ENCODE measurements at regions not wholly inside any gene's neighbourhood (a gene's known extent, or its start where the extent isn't known, plus 50 kb on each side); places are given as distances from the start of the nearest gene placed in this dataset.

DNA sequence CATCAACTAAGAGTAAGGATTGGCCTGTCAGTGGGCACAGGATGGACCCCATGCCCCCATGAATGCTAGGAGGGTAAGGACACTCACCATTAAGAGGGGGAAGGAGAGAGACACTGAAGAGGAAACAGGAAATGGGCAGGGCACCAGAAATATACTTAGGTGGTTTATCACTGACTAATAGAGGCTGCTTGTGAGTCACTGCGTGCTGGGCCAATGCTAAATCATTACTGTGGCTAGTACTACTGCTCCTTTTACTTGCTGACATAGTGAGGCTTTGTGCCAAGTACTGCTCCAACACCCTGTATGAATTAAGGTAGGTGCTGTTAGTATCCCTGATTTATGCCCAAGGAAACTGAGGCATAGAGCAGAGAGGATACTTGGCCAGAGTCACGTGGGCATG lies 130.4 kb upstream of the FRMPD4 start:
- TF ChIP-seq, protein P1, sequence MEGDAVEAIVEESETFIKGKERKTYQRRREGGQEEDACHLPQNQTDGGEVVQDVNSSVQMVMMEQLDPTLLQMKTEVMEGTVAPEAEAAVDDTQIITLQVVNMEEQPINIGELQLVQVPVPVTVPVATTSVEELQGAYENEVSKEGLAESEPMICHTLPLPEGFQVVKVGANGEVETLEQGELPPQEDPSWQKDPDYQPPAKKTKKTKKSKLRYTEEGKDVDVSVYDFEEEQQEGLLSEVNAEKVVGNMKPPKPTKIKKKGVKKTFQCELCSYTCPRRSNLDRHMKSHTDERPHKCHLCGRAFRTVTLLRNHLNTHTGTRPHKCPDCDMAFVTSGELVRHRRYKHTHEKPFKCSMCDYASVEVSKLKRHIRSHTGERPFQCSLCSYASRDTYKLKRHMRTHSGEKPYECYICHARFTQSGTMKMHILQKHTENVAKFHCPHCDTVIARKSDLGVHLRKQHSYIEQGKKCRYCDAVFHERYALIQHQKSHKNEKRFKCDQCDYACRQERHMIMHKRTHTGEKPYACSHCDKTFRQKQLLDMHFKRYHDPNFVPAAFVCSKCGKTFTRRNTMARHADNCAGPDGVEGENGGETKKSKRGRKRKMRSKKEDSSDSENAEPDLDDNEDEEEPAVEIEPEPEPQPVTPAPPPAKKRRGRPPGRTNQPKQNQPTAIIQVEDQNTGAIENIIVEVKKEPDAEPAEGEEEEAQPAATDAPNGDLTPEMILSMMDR (IDR thresholded peaks at IDR 0.05) = no peak
- TF ChIP-seq EP300 (IDR thresholded peaks at IDR 0.05) (no peak), POLR2A (IDR thresholded peaks at IDR 0.05) (no peak), POLR2AphosphoS5 (IDR thresholded peaks at IDR 0.05) (no peak)
- WGBS, 2 donors (ENCODE audit: low coverage in 1 of 2) = 67 to 71% methylated on average over 1 of the region's 2 CpGs
- H3K27me3 ChIP-seq = no peaks in the 10 kb centered on the region
- H3K4me3 ChIP-seq = no peak overlapping the region
- ATAC-seq = no peak
- no peaks in the 10 kb centered on the region for H3K4me1 ChIP-seq
- no peaks in the 10 kb centered on the region for H3K36me3 ChIP-seq
- no peaks in the 10 kb centered on the region for H3K9me3 ChIP-seq
- H3K27ac ChIP-seq = no peak overlapping the region

DNA sequence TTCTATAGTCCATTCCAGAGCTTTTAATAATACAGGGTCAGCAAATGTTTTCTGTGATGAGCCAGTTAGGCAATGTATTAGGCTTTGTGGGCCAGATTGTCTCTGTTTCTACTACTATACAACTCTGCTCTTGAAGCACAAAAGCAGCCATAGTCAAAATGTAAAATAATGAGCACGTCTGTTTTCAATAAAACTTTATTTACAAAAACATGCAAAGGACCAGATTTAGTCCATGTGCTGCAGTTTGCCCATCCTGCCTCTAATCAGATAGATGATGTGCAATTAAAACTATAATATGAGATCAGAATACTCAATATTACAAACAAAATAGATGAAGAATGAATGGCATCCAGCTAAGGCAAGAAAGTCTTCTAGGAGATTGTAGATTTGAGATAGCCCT lies 127.8 kb upstream of the FRMPD4 start:
- ATAC-seq = no peak
- H3K27ac ChIP-seq = no peak overlapping the region
- no peaks in the 10 kb centered on the region for H3K36me3 ChIP-seq
- no peaks in the 10 kb centered on the region for H3K27me3 ChIP-seq
- TF ChIP-seq EP300 (IDR thresholded peaks at IDR 0.05) (no peak), POLR2AphosphoS5 (IDR thresholded peaks at IDR 0.05) (no peak), POLR2A (IDR thresholded peaks at IDR 0.05) (no peak)
- TF ChIP-seq, protein P1 (IDR thresholded peaks at IDR 0.05) = no peak
- H3K4me3 ChIP-seq = no peak overlapping the region
- 17% methylated on average over 1 of the region's 1 CpG; no CpG with 5 or more reads in 1 of the 2 donors for WGBS, 2 donors (ENCODE audit: low coverage in 1 of 2)
- no peaks in the 10 kb centered on the region for H3K4me1 ChIP-seq
- no peaks in the 10 kb centered on the region for H3K9me3 ChIP-seq

DNA sequence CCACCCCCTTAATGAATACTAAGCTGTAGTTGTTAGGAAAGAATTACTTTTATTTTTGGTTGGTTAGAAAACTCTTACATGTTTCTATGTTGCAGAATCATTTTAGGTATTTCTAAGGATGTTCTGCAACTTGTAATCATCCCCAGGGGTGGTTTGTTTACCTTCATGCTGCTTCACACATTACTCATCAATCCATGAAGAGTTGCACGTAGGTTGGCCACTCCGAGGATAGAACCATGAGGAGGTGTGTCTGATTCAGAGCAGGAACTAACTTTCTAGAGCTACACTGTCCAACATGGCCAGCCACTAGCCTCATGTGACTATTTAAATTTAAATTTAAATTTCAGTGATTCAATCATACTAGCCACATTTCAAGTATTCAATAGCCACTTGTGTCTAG lies 127.2 kb upstream of the FRMPD4 start:
- ATAC-seq = no peak
- no peak for TF ChIP-seq EP300 (IDR thresholded peaks at IDR 0.05)
- TF ChIP-seq, protein P1 (IDR thresholded peaks at IDR 0.05) = no peak
- no peaks in the 10 kb centered on the region for H3K9me3 ChIP-seq
- no peaks in the 10 kb centered on the region for H3K4me1 ChIP-seq
- no peaks in the 10 kb centered on the region for H3K36me3 ChIP-seq
- H3K4me3 ChIP-seq = no peak overlapping the region
- 59 to 86% methylated on average over 2 of the region's 2 CpGs for WGBS, 2 donors (ENCODE audit: low coverage in 1 of 2)
- H3K27ac ChIP-seq = no peak overlapping the region
- no peaks in the 10 kb centered on the region for H3K27me3 ChIP-seq

DNA sequence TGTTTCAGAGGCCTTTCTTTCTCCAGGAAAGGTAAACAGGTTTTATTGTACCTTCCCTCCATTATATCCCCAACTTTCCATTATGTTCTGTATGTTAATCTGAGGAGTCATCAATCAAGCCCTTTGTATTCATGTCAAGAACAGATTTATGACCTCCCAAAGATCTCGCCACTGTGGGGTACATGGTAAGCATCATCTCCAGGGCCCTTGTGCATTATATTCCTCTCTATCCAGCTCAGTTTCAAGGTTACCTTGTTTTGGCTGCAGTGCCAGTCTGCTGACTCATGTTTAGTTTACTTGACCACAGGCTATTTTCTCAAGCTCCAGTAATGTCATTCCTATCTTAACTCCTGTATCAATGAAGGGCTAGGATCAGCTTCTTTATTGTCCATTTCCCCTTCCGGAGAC lies 125.1 kb upstream of the FRMPD4 start:
- H3K27ac ChIP-seq = no peak overlapping the region
- 33 to 54% methylated on average over 1 to 2 of the region's 2 CpGs for WGBS, 2 donors (ENCODE audit: low coverage in 1 of 2)
- H3K9me3 ChIP-seq = no peaks in the 10 kb centered on the region
- TF ChIP-seq POLR2A (IDR thresholded peaks at IDR 0.05) (no peak), POLR2AphosphoS5 (IDR thresholded peaks at IDR 0.05) (no peak)
- TF ChIP-seq, protein P1 (IDR thresholded peaks at IDR 0.05) = no peak
- H3K4me1 ChIP-seq = no peaks in the 10 kb centered on the region
- H3K36me3 ChIP-seq = no peaks in the 10 kb centered on the region
- ATAC-seq = no peak
- no peaks in the 10 kb centered on the region for H3K27me3 ChIP-seq
- H3K4me3 ChIP-seq = no peak overlapping the region

DNA sequence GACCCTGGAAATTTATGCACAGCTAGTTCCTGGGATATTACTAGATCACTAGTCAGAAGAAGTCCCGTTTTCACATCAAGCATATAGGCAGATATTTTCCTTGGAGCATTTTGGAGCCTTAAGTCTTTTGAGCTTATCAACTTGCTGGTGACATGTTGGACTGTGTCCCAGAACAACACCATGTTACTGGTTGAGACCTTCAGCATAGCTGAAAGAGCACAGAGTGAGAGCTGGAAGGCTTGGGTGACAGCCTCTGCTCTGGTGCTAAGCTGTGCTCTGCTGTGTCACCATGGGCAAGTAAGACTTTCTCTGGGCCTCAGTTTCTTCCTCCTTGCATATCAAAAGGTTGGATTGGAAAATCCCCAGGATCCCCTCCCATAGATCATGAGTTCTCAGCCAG lies 116.6 kb upstream of the FRMPD4 start:
- WGBS, 2 donors (ENCODE audit: low coverage in 1 of 2) = 43 to 44% methylated on average over 1 of the region's 1 CpG
- no peak overlapping the region for H3K27ac ChIP-seq
- H3K9me3 ChIP-seq = no peaks in the 10 kb centered on the region
- H3K4me1 ChIP-seq = no peaks in the 10 kb centered on the region
- TF ChIP-seq POLR2AphosphoS5 (IDR thresholded peaks at IDR 0.05) = no peak
- TF ChIP-seq POLR2A (IDR thresholded peaks at IDR 0.05) = no peak
- TF ChIP-seq, protein P1 (IDR thresholded peaks at IDR 0.05) = no peak
- no peak for TF ChIP-seq EP300 (IDR thresholded peaks at IDR 0.05)
- no peaks in the 10 kb centered on the region for H3K27me3 ChIP-seq
- no peaks in the 10 kb centered on the region for H3K36me3 ChIP-seq
- no peak for ATAC-seq
- no peak overlapping the region for H3K4me3 ChIP-seq

All from gastroesophageal sphincter (tissue), 4 donors.